ENCODE measurements at regions not wholly inside any gene's neighbourhood (a gene's known extent, or its start where the extent isn't known, plus 50 kb on each side); places are given as distances from the start of the nearest gene placed in this dataset.
"Not testable (repeated sequence)": the region's sequence is repeated elsewhere in the genome, so short reads cannot be mapped to it uniquely, and the experiment has no call there.

DNA sequence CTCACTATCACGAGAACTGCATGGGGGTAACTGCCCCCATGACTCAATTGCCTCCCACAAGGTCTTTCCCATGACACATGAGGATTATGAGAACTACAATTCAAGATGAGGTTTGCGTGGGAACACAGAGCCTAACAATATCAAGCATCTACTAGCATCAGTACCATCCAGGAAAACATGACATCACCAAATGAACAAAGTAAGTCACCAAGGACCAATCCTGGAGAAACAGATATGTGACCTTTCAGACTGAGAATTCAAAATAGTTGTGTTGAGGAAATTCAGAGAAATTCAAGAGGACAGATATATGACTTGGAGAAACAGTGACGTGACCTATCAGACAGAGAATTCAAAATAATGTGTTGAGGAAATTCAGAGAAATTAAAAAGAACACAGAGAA is 65.8 kb upstream of the TMTC2 start:
- no peak overlapping the region for H3K4me3 ChIP-seq (ENCODE audit: low read length)
- TF ChIP-seq, protein P1, sequence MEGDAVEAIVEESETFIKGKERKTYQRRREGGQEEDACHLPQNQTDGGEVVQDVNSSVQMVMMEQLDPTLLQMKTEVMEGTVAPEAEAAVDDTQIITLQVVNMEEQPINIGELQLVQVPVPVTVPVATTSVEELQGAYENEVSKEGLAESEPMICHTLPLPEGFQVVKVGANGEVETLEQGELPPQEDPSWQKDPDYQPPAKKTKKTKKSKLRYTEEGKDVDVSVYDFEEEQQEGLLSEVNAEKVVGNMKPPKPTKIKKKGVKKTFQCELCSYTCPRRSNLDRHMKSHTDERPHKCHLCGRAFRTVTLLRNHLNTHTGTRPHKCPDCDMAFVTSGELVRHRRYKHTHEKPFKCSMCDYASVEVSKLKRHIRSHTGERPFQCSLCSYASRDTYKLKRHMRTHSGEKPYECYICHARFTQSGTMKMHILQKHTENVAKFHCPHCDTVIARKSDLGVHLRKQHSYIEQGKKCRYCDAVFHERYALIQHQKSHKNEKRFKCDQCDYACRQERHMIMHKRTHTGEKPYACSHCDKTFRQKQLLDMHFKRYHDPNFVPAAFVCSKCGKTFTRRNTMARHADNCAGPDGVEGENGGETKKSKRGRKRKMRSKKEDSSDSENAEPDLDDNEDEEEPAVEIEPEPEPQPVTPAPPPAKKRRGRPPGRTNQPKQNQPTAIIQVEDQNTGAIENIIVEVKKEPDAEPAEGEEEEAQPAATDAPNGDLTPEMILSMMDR (conservative IDR thresholded peaks at IDR 0.05; ENCODE audit: low read length): no peak
- no peak for DNase-seq (ENCODE audit: low read depth)

DNA sequence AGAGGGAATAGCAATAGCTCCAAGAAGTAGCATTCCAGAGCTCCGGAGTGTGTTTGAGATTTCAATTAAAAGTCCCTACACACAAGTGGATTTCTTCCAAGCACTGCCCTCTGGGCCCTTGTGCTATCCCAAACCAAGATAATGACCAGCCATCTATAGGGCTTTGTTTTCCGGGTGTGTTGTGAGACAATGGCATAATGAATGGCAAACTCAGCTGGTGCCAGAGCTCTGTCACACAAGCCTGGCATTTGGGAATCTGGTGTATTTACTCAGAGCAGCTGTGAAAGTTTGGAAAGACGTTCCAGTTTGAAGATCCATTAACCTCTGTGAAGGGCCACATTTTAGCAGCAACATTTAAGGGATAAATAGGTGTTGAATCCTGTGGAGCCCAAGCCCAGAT is 61.2 kb upstream of the TMTC2 start:
- TF ChIP-seq, protein P1 (conservative IDR thresholded peaks at IDR 0.05; ENCODE audit: low read length): no peak
- DNase-seq (ENCODE audit: low read depth): no peak

DNA sequence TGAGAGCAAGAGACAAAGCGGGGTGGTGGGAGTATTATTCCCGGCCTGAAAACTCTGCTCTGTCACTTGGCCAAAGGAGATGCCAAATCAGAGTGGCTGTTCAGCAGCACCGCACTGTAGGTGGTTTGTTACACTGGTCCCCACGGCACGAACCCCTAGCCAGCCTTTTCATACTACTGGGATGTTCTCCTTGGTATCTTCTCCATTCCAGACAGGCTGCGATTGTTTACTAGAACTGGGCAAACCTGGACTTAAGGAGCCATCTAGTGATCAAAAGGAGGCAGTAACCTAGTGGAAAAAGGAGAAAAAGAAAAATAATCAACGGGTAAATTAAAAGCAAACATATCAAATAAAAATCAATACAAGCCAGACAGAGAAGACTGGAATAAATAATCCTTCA is 58.9 kb upstream of the TMTC2 start:
- peak; percentile 38 for DNase-seq (ENCODE audit: low read depth)
- TF ChIP-seq, protein P1 (conservative IDR thresholded peaks at IDR 0.05; ENCODE audit: low read length): peak; percentile 58
- no peak overlapping the region for H3K4me3 ChIP-seq (ENCODE audit: low read length)

More for the DNA sequence above, 61.2 kb upstream of the TMTC2 start:
- no peak overlapping the region for H3K4me3 ChIP-seq (ENCODE audit: low read length)

DNA sequence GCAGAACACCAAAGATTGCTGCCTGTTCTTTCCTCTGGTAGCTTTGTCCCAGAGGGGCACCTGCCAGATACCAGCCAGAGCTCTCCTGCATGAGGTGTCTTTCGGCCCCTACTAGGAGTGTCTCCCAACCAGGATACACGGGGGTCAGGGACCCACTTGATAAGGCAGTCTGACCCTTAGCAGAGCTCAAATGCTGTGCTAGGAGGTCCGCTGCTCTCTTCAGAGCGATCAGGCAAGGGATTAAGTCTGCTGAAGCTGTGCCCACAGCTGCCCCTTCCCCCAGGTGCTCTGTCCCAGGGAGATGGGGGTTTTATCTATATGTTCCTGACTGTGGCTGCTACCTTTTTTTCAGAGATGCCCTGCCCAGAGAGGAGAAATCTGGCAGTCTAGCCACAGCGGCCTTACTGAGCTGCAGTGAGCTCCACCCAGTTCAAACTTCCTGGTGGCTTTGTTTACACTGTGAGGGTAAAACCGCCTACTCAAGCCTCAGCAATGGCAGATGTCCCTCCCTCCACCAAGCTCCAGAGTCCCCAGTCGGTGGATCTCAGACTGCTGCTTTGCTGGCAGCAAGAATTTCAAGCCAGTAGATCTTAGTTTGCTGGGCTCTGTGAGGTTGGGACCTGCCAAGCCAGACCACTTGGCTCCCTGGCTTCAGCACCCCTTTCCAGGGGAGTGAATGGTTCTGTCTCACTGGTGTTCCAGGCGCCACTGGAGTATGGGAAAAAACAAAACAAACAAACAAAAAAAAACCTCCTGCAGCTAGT is 52.0 kb upstream of the TMTC2 start:
- not testable (repeated sequence) for H3K4me3 ChIP-seq (ENCODE audit: low read length); DNase-seq (ENCODE audit: low read depth)

DNA sequence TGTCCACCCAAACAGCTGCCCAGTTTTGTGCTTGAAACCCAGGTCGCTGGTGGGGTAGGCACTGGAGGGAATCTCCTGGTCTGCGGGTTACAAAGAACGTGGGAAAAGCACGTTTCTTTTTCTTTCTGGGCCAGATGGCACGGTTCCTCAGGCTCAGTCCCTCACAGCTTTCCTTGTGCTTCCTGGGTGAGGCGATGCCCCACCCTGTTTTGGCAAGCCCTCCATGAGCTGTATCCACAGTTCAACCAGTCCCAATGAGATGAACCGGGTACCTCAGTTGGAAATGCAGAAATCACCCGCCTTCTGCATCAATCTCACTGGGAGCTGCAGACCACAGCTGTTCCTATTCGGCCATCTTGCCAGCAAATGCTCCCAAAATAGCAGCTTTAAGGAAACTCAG is 51.4 kb upstream of the TMTC2 start:
- no peak overlapping the region for H3K4me3 ChIP-seq (ENCODE audit: low read length)
- no peak for DNase-seq (ENCODE audit: low read depth)

More for the DNA sequence above, 51.4 kb upstream of the TMTC2 start:
- TF ChIP-seq, protein P1 (conservative IDR thresholded peaks at IDR 0.05; ENCODE audit: low read length): no peak
